ENCODE measurements at regions not wholly inside any gene's neighbourhood (a gene's known extent, or its start where the extent isn't known, plus 50 kb on each side); places are given as distances from the start of the nearest gene placed in this dataset.

GRCh38 chr5:39519079-39519478 lies 94.3 kb upstream of the DAB2 start:
- TF ChIP-seq CTCF (conservative IDR thresholded peaks at IDR 0.05; ENCODE audit: low read depth, low read length) (no peak), EZH2 (IDR thresholded peaks at IDR 0.05; ENCODE audit: borderline replicate concordance, low read depth, low read length, poor library complexity, severe bottlenecking) (no peak)

Data from A673 (cell line).